GM18519 (cell line): ENCODE measurements at regions not wholly inside any gene's neighbourhood (a gene's known extent, or its start where the extent isn't known, plus 50 kb on each side); places are given as distances from the start of the nearest gene placed in this dataset.

Experiments
- ATAC-seq: cut with Tn5 transposase; IDR thresholded peaks from one replicate; pipeline ENCODE4 v1.9.1; 2021; ENCODE audit warnings: mild to moderate bottlenecking, moderate library complexity; ENCODE audit not compliant: unreplicated experiment, low FRiP score

- ATAC-seq = no peak
Observed at GRCh38 chr5:124289641-124290311, 456.7 kb downstream of the ZNF608 start.

GRCh38 chr5:124289130-124289529, 457.3 kb downstream of the ZNF608 start:
- no peak for ATAC-seq

GRCh38 chr5:124287813-124288212, 458.6 kb downstream of the ZNF608 start:
- ATAC-seq = no peak

GRCh38 chr5:124285733-124286132, 460.7 kb downstream of the ZNF608 start:
- no peak for ATAC-seq

GRCh38 chr5:124285071-124285470, 461.4 kb downstream of the ZNF608 start:
- ATAC-seq = no peak

GRCh38 chr5:124283031-124283430, 463.4 kb downstream of the ZNF608 start:
- ATAC-seq = no peak

GRCh38 chr5:124280079-124280478, 466.4 kb downstream of the ZNF608 start:
- ATAC-seq = no peak

GRCh38 chr5:124279146-124279876, 467.1 kb downstream of the ZNF608 start:
- ATAC-seq = no peak

- ATAC-seq = no peak
Observed at GRCh38 chr5:124278636-124279035, 467.8 kb downstream of the ZNF608 start.

GRCh38 chr5:124277767-124278545, 468.5 kb downstream of the ZNF608 start:
- no peak for ATAC-seq

GRCh38 chr5:124276166-124276565, 470.3 kb downstream of the ZNF608 start:
- no peak for ATAC-seq

- no peak for ATAC-seq
Observed at GRCh38 chr5:124274949-124275348, 471.5 kb downstream of the ZNF608 start.

- no peak for ATAC-seq
Observed at GRCh38 chr5:124264499-124264898, 481.9 kb downstream of the ZNF608 start.

GRCh38 chr5:124263680-124264491, 482.6 kb downstream of the ZNF608 start:
- ATAC-seq = no peak

- ATAC-seq = no peak
Observed at GRCh38 chr5:124262991-124263571, 483.4 kb downstream of the ZNF608 start.

GRCh38 chr5:124262470-124262869, 484.0 kb downstream of the ZNF608 start:
- no peak for ATAC-seq

GRCh38 chr5:124261848-124262247, 484.6 kb downstream of the ZNF608 start:
- no peak for ATAC-seq

GRCh38 chr5:124260921-124261515, 485.4 kb downstream of the ZNF608 start:
- no peak for ATAC-seq

GRCh38 chr5:124259017-124259416, 487.4 kb downstream of the ZNF608 start:
- no peak for ATAC-seq

- ATAC-seq = no peak
Observed at GRCh38 chr5:124257048-124257447, 489.4 kb downstream of the ZNF608 start.
